ENCODE measurements at regions not wholly inside any gene's neighbourhood (a gene's known extent, or its start where the extent isn't known, plus 50 kb on each side); places are given as distances from the start of the nearest gene placed in this dataset.

DNA sequence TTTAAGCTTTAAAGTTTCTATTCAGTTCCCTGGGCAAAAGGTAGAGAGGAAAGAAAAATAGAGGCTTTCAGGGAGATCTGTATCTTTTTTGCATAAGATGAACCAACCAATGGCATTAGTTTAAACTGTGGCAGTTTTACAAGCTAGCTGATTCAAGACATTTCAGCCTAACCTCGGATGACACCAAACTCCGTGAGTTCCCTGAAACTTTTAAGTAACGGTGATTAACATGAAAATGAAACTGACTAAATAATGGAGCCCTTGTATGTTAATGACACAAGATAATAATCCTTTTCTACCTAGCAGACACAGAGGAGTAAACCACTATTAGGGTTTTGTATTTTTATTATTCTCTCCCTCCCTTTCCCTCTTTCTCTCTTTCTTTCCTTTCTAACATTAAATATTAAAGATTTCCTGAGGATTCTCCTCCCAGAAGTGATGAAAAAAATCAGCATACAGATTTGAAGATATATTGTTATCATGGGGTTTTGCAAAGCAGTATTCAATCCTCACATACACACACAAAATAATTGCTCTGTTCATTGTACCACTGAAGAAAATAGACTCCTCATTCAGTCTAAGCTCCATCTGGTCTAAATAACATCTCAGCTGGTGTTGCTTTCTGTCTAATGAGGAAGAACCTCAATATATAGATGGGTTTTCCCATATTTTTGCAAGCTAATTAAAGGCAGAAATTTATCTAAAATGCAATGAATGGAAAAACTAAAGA, 483.8 kb downstream of the NOVA1 start:
- TF ChIP-seq, protein P1, sequence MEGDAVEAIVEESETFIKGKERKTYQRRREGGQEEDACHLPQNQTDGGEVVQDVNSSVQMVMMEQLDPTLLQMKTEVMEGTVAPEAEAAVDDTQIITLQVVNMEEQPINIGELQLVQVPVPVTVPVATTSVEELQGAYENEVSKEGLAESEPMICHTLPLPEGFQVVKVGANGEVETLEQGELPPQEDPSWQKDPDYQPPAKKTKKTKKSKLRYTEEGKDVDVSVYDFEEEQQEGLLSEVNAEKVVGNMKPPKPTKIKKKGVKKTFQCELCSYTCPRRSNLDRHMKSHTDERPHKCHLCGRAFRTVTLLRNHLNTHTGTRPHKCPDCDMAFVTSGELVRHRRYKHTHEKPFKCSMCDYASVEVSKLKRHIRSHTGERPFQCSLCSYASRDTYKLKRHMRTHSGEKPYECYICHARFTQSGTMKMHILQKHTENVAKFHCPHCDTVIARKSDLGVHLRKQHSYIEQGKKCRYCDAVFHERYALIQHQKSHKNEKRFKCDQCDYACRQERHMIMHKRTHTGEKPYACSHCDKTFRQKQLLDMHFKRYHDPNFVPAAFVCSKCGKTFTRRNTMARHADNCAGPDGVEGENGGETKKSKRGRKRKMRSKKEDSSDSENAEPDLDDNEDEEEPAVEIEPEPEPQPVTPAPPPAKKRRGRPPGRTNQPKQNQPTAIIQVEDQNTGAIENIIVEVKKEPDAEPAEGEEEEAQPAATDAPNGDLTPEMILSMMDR (IDR thresholded peaks at IDR 0.05): no peak
- no peak for TF ChIP-seq POLR2A (IDR thresholded peaks at IDR 0.05)
